K562 (cell line): ENCODE measurements at regions not wholly inside any gene's neighbourhood (a gene's known extent, or its start where the extent isn't known, plus 50 kb on each side); places are given as distances from the start of the nearest gene placed in this dataset.
"Not testable (repeated sequence)": the region's sequence is repeated elsewhere in the genome, so short reads cannot be mapped to it uniquely, and the experiment has no call there.

ENCODE experiments used
- ATAC-seq: fragments of 200-7000 bp; cut with Tn5 transposase; 3 replicates; pipeline ENCODE4 v1.9.1; 2020; ENCODE audit warnings: moderate library complexity
- BruUV-seq: library from RNA; stranded (reverse); fragments of 400-500 nt; replicated peaks from 2 replicates; lab custom pipeline; 2021; lab: Mats Ljungman, UMichigan
- CTCF ChIA-PET: fragments of 300-600 bp; formaldehyde crosslinking; extraction: SDS; loops from one replicate; lab custom pipeline; 2021; ENCODE audit warnings: low intra/inter-chr PET ratio; lab: Yijun Ruan, JAX
- POLR2A ChIA-PET: fragments of 300-600, 350-650 bp; sonication (Branson Sonifier 250); formaldehyde crosslinking; extraction: SDS; loops from one replicate; lab custom pipeline; 2021; ENCODE audit warnings: antibody characterized with exemption, inconsistent platforms; lab: Yijun Ruan, JAX
- DNase-seq, 4 experiments: peaks; one replicate each; pipeline versions ENCODE4 v3.0.0 to v3.0.0-alpha.2; 2011 to 2018; ENCODE audit warnings: low spot score in 3 of 4, mixed read lengths in 3 of 4; ENCODE audit errors: extremely low read depth in 1 of 4
- FAIRE-seq: peaks from 2 replicates; lab custom pipeline; 2011; peaks lifted over from hg19 to GRCh38; lab: Jason Lieb, UNC
- H2AFZ ChIP-seq: 2 replicates; pipeline ENCODE4 v1.6.0; 2011; ENCODE audit warnings: low read depth, low read length, control low read depth, inconsistent platforms
- H3K27ac ChIP-seq: fragments of 200-600 bp; 3 replicates; pipeline ENCODE4 v1.8.0; 2011; ENCODE audit warnings: low read depth, mild to moderate bottlenecking, control low read depth, inconsistent platforms, low read length, moderate library complexity, mixed read lengths; ENCODE audit errors: extremely low read depth
- H3K27me3 ChIP-seq, 2 experiments: fragments of 300-600 bp in 1 of 2; 2 replicates in 1 of 2; 3 replicates in 1 of 2; pipeline versions ENCODE4 v1.6.0 to v1.8.0; 2011; ENCODE audit warnings: inconsistent platforms in 2 of 2, low read length in 2 of 2, mild to moderate bottlenecking in 1 of 2, mixed read lengths in 1 of 2, moderate library complexity in 1 of 2; ENCODE audit not compliant: control insufficient read depth in 2 of 2, insufficient read depth in 2 of 2
- H3K36me3 ChIP-seq: fragments of 300-600 bp; 3 replicates; pipeline ENCODE4 v1.8.0; 2011; ENCODE audit warnings: mild to moderate bottlenecking, low read length, inconsistent platforms; ENCODE audit not compliant: control insufficient read depth, insufficient read depth
- H3K4me1 ChIP-seq, 2 experiments: fragments of 200-600 bp in 1 of 2; replicated peaks in 1 of 2; 2 replicates in 1 of 2; 3 replicates in 1 of 2; pipeline versions ENCODE4 v1.5.1 to v1.8.0; 2011; ENCODE audit warnings: inconsistent platforms in 2 of 2, low read length in 2 of 2, mild to moderate bottlenecking in 1 of 2, mixed read lengths in 1 of 2, moderate library complexity in 1 of 2; ENCODE audit not compliant: control insufficient read depth in 2 of 2, insufficient read depth in 2 of 2
- H3K4me2 ChIP-seq: 2 replicates; pipeline ENCODE4 v1.6.1; 2011; ENCODE audit warnings: low read length, control low read depth, inconsistent platforms, mixed read lengths; ENCODE audit not compliant: insufficient read depth
- H3K4me3 ChIP-seq: fragments of 200-600 bp; sonication (generic), shearing (Covaris generic); 2 replicates; pipeline ENCODE4 v1.5.1; 2016; ENCODE audit warnings: control low read depth, inconsistent platforms
- H3K79me2 ChIP-seq: fragments of 200-600 bp; 3 replicates; pipeline ENCODE4 v1.8.0; 2011; ENCODE audit warnings: low read length, inconsistent platforms; ENCODE audit not compliant: control insufficient read depth, insufficient read depth
- H3K9ac ChIP-seq, 2 experiments: 2 replicates each; pipeline versions ENCODE4 v1.6.0 to v1.6.1; 2011; ENCODE audit warnings: low read depth in 2 of 2, low read length in 2 of 2, control low read depth in 1 of 2, inconsistent platforms in 1 of 2, mild to moderate bottlenecking in 1 of 2, mixed read lengths in 1 of 2; ENCODE audit not compliant: insufficient read depth in 1 of 2
- H3K9me1 ChIP-seq: one replicate; pipeline ENCODE4 v1.6.0; 2011; ENCODE audit warnings: inconsistent platforms, mild to moderate bottlenecking, low read length, moderate library complexity; ENCODE audit not compliant: control insufficient read depth, insufficient read depth
- H3K9me3 ChIP-seq: replicated peaks from 2 replicates; pipeline ENCODE4 v1.5.1; 2011; ENCODE audit warnings: low read depth, low read length, inconsistent platforms; ENCODE audit not compliant: control insufficient read depth, insufficient read depth
- H4K20me1 ChIP-seq: replicated peaks from 2 replicates; pipeline ENCODE4 v1.6.1; 2011; ENCODE audit warnings: low read length, inconsistent platforms, mixed read lengths; ENCODE audit not compliant: control insufficient read depth, insufficient read depth
- DACH1 ChIP-seq: fragments of 450-650 bp; IDR thresholded peaks from 2 replicates; pipeline ENCODE4 v1.6.1; 2018; ENCODE audit not compliant: partially characterized antibody
- SUPT5H ChIP-seq: fragments of 450-650 bp; IDR thresholded peaks from 2 replicates; pipeline ENCODE4 v1.6.1; 2016
- WGBS: fragments of 100-300 bp; shearing (Covaris generic); methylation state at CpG from one replicate; pipeline ENCODE4 v1.1.6; 2016; ENCODE audit warnings: low coverage, mixed read lengths; ENCODE audit not compliant: insufficient coverage; ENCODE audit errors: missing lambda C conversion rate; 5-methylcytosine and 5-hydroxymethylcytosine counted together
- in situ Hi-C: fragments of 300-500 bp; cut with MboI; formaldehyde crosslinking; loops from 4 replicates; pipeline ENCODE4 v1.15.0; 2018; ENCODE audit warnings: inconsistent platforms, mixed read lengths
- intact Hi-C: fragments of 100-400 bp; cut with micrococcal nuclease; formaldehyde crosslinking; loops from 2 replicates; pipeline ENCODE4 v1.14.2; 2022

DNA sequence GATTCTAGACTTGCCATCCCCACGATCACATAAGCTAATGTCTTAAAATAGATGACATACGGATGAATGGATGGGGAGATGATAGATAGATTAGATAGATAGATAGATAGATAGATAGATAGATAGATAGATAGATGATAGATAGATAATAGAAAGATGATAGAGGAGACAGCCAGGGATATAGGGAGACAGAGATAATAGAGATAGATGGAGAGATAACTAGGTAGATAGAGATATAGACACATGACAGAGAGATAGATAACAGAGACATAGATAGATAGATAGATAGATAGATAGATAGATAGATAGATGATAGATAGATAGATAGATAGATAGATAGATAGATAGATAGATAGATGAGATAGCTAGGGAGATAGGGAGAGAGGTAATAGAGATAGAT lies 511.0 kb upstream of the AUTS2 start:
- CTCF ChIA-PET, FAIRE-seq: not testable (repeated sequence)

DNA sequence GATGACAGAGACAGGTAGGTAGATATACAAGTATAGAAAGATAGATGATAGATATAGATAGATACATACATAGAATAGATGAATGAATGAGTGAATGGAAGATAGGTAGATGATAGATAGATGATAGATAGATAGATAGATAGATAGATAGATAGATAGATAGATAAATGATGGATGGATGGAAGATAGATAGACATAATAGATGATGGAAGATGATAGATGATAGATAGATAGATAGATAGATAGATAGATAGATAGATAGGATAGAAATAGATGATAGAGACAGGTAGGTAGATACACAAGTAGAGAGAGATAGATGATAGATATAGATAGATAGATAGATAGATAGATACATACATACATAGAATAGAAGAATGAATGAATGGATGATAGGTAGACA lies 510.1 kb upstream of the AUTS2 start:
- TF ChIP-seq DACH1 (peak; percentile 93), SUPT5H (no peak)
- ATAC-seq (no peak), FAIRE-seq (no peak), DNase-seq (no peak)
- H3K79me2 ChIP-seq, result no peaks in the 10 kb centered on the region
- no peaks in the 10 kb centered on the region for H3K27me3 ChIP-seq
- intact Hi-C loops, result no loop called here
- ChIA-PET POLR2A (no interaction called here), CTCF (no interaction called here)
- no peak overlapping the region for H3K9ac ChIP-seq
- H3K9me3 ChIP-seq, result no peaks in the 10 kb centered on the region; the same call in none of the 2 replicates
- no peak overlapping the region for H3K4me3 ChIP-seq
- H3K9me1 ChIP-seq, result no peaks in the 10 kb centered on the region
- H4K20me1 ChIP-seq, result no peaks in the 10 kb centered on the region
- in situ Hi-C loops, result no loop called here
- no peak overlapping the region for H2AFZ ChIP-seq
- H3K4me1 ChIP-seq, result no peaks in the 10 kb centered on the region
- H3K27ac ChIP-seq, result no peak overlapping the region
- no TSS peak for BruUV-seq
- no peak overlapping the region for H3K4me2 ChIP-seq
- H3K36me3 ChIP-seq, result no peaks in the 10 kb centered on the region

More for the DNA sequence above, 511.0 kb upstream of the AUTS2 start:
- H3K9me3 ChIP-seq, H3K4me1 ChIP-seq: not testable (repeated sequence)
- TF ChIP-seq DACH1, result peak; percentile 92
- TF ChIP-seq, all 486 proteins: peak for 1; not testable (repeated sequence) for 485
- H3K4me3 ChIP-seq, H3K9me1 ChIP-seq, H3K36me3 ChIP-seq, POLR2A ChIA-PET, H3K9ac ChIP-seq, H3K27me3 ChIP-seq, H4K20me1 ChIP-seq, intact Hi-C loops, ATAC-seq, H3K4me2 ChIP-seq, DNase-seq, in situ Hi-C loops, BruUV-seq, H3K79me2 ChIP-seq, H3K27ac ChIP-seq, H2AFZ ChIP-seq: not testable (repeated sequence)
- WGBS, result 9% methylated on average over 2 of the region's 2 CpGs
